ENCODE measurements at regions not wholly inside any gene's neighbourhood (a gene's known extent, or its start where the extent isn't known, plus 50 kb on each side); places are given as distances from the start of the nearest gene placed in this dataset.

- TF ChIP-seq EZH2phosphoT487 (IDR thresholded peaks at IDR 0.05; ENCODE audit: low read length) (no peak), EZH2 (optimal IDR thresholded peaks at IDR 0.05; ENCODE audit: low read depth, low read length) (no peak)
Measured at GRCh38 chr3:20322085-20322484, 136.1 kb upstream of the SGO1 start.
